ENCODE measurements at regions not wholly inside any gene's neighbourhood (a gene's known extent, or its start where the extent isn't known, plus 50 kb on each side); places are given as distances from the start of the nearest gene placed in this dataset.

GRCh38 chr4:156018383-156018782, 64.7 kb upstream of the CTSO start:
- POLR2A ChIA-PET: no interaction called here
- Mint-ChIP-seq H3K27ac (no peak overlapping the region), H3K36me3 (ENCODE audit: low read depth) (no peaks in the 10 kb centered on the region), H3K4me3 (no peak overlapping the region), H3K4me1 (no peaks in the 10 kb centered on the region), H3K27me3 (no peaks in the 10 kb centered on the region), H3K9me3 (no peaks in the 10 kb centered on the region)
- ATAC-seq (ENCODE audit: low read depth): no peak
- intact Hi-C loops (cut with micrococcal nuclease): no loop called here
- CTCF ChIA-PET: no interaction called here
- TF ChIP-seq CTCF (IDR thresholded peaks at IDR 0.05): no peak
- no peak for DNase-seq

GRCh38 chr4:156015781-156016180, 62.1 kb upstream of the CTSO start:
- DNase-seq: no peak
- Mint-ChIP-seq H3K9me3 (peaks cover 3% of the 10 kb centered on the region), H3K4me3 (no peak overlapping the region), H3K27ac (no peak overlapping the region), H3K4me1 (no peaks in the 10 kb centered on the region), H3K27me3 (no peaks in the 10 kb centered on the region), H3K36me3 (ENCODE audit: low read depth) (no peaks in the 10 kb centered on the region)
- no peak for ATAC-seq (ENCODE audit: low read depth)
- CTCF ChIA-PET: no interaction called here
- intact Hi-C loops (cut with micrococcal nuclease): no loop called here
- POLR2A ChIA-PET: no interaction called here
- no peak for TF ChIP-seq CTCF (IDR thresholded peaks at IDR 0.05)

- no peak for DNase-seq
- no peak overlapping the region for H3K4me3 Mint-ChIP-seq
- no peaks in the 10 kb centered on the region for H3K27me3 Mint-ChIP-seq
- H3K36me3 Mint-ChIP-seq (ENCODE audit: low read depth): no peaks in the 10 kb centered on the region
- H3K4me1 Mint-ChIP-seq: no peaks in the 10 kb centered on the region
- TF ChIP-seq CTCF (IDR thresholded peaks at IDR 0.05): no peak
- ATAC-seq (ENCODE audit: low read depth): no peak
- ChIA-PET CTCF (no interaction called here), POLR2A (no interaction called here)
- no peak overlapping the region for H3K27ac Mint-ChIP-seq
- H3K9me3 Mint-ChIP-seq: peaks cover 3% of the 10 kb centered on the region
- intact Hi-C loops (cut with micrococcal nuclease): no loop called here
Observed at GRCh38 chr4:156006192-156006591, 52.5 kb upstream of the CTSO start.

Measured in activated B cell treated with CpG ODN at 0.5 μM for 24 hours (primary cell).